ENCODE measurements at regions not wholly inside any gene's neighbourhood (a gene's known extent, or its start where the extent isn't known, plus 50 kb on each side); places are given as distances from the start of the nearest gene placed in this dataset.
"Not testable (repeated sequence)": the region's sequence is repeated elsewhere in the genome, so short reads cannot be mapped to it uniquely, and the experiment has no call there.

DNA sequence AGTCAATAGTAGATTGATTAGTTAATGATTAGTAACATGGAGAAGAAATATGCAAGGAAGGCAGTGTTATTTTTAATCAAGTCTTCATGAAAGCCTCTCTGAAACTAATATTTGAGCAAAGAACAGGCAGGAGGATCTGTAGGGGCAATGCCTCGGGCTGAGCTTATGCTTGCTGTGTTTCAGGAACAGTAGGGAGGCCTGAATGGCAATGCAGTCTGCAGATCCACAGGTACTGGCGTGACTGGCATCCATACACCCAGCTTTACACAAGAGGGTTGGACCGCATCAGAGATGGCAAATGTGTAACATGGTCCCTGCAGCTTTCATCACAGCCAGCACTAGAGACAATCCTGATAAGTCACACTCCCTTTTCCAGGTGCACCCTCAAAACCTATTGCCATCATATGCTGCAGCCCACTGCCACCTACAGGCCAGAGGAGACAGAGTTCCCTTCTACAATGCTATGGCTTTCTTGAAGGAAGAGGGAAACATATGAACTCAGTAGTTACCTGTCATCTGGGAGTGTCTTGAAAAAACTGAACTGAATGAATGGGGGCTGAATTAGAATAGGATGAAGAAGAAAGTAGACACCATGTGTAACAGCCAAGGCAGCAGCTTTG lies 582.4 kb upstream of the RAB6C start:
- DNase-seq, result peak; percentile 61
- peaks cover 21% of the 10 kb centered on the region for H3K4me1 Mint-ChIP-seq (ENCODE audit: low read depth, unreplicated experiment)

DNA sequence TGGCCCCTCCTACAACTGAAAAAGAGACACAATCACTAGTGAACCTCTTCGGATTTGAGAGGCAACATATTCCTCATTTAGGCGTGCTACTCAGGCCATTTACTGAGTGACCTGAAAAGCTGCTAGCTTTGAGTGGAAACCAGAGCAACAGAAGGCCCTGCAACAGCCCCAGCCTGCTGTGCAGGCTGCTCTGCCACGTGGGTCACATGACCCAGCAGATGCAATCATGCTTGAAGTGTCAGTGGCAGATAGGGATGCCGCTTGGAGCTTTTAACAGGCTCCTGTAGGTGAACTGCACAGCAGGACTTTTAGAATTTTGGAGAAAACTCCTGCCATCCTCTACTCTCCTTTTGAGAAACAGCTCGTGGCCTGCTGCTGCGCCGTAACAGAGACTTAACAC lies 578.6 kb upstream of the RAB6C start:
- peak overlapping the region; percentile 78 for H3K27ac Mint-ChIP-seq (ENCODE audit: unreplicated experiment)
- TF ChIP-seq, protein P1, sequence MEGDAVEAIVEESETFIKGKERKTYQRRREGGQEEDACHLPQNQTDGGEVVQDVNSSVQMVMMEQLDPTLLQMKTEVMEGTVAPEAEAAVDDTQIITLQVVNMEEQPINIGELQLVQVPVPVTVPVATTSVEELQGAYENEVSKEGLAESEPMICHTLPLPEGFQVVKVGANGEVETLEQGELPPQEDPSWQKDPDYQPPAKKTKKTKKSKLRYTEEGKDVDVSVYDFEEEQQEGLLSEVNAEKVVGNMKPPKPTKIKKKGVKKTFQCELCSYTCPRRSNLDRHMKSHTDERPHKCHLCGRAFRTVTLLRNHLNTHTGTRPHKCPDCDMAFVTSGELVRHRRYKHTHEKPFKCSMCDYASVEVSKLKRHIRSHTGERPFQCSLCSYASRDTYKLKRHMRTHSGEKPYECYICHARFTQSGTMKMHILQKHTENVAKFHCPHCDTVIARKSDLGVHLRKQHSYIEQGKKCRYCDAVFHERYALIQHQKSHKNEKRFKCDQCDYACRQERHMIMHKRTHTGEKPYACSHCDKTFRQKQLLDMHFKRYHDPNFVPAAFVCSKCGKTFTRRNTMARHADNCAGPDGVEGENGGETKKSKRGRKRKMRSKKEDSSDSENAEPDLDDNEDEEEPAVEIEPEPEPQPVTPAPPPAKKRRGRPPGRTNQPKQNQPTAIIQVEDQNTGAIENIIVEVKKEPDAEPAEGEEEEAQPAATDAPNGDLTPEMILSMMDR (IDR thresholded peaks at IDR 0.05; ENCODE audit: partially characterized antibody, unreplicated experiment), result no peak
- H3K9me3 Mint-ChIP-seq (ENCODE audit: unreplicated experiment), result peaks cover 4% of the 10 kb centered on the region
- H3K27me3 Mint-ChIP-seq (ENCODE audit: unreplicated experiment), result no peaks in the 10 kb centered on the region
- peak overlapping the region; percentile 36 for H3K4me3 Mint-ChIP-seq (ENCODE audit: unreplicated experiment)
- peaks cover 39% of the 10 kb centered on the region for H3K4me1 Mint-ChIP-seq (ENCODE audit: low read depth, unreplicated experiment)
- DNase-seq, result peak; percentile 64
- H3K36me3 Mint-ChIP-seq (ENCODE audit: unreplicated experiment), result no peaks in the 10 kb centered on the region

More for the DNA sequence above, 582.4 kb upstream of the RAB6C start:
- Mint-ChIP-seq H3K9me3 (ENCODE audit: unreplicated experiment) (peaks cover 4% of the 10 kb centered on the region), H3K4me3 (ENCODE audit: unreplicated experiment) (no peak overlapping the region), H3K36me3 (ENCODE audit: unreplicated experiment) (no peaks in the 10 kb centered on the region), H3K27me3 (ENCODE audit: unreplicated experiment) (no peaks in the 10 kb centered on the region), H3K27ac (ENCODE audit: unreplicated experiment) (no peak overlapping the region)
- TF ChIP-seq, protein P1 (IDR thresholded peaks at IDR 0.05; ENCODE audit: partially characterized antibody, unreplicated experiment), result peak; percentile 53

DNA sequence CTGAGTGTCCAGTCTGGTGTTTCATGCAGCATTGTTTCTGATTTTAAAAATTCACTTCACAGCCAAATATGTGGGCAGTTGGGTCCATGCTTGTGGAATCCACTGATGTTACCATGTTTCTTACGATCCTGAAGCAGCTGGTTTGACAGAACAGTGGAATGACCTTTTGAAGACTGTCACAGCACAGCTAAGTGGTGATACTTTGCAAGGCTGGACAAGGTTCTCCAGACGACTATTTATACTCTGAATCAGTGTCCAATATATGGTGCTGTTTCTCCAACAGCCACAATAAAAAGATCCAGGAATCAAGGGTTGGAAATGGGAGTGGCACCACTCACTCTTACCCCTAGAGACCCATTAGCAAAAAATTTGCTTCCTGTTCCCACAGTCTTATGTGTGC lies 577.4 kb upstream of the RAB6C start:
- Mint-ChIP-seq H3K36me3 (ENCODE audit: unreplicated experiment) (no peaks in the 10 kb centered on the region), H3K27me3 (ENCODE audit: unreplicated experiment) (no peaks in the 10 kb centered on the region), H3K9me3 (ENCODE audit: unreplicated experiment) (peaks cover 4% of the 10 kb centered on the region), H3K27ac (ENCODE audit: unreplicated experiment) (no peak overlapping the region), H3K4me3 (ENCODE audit: unreplicated experiment) (no peak overlapping the region), H3K4me1 (ENCODE audit: low read depth, unreplicated experiment) (peaks cover 39% of the 10 kb centered on the region)
- TF ChIP-seq, protein P1 (IDR thresholded peaks at IDR 0.05; ENCODE audit: partially characterized antibody, unreplicated experiment), result no peak
- no peak for DNase-seq

DNA sequence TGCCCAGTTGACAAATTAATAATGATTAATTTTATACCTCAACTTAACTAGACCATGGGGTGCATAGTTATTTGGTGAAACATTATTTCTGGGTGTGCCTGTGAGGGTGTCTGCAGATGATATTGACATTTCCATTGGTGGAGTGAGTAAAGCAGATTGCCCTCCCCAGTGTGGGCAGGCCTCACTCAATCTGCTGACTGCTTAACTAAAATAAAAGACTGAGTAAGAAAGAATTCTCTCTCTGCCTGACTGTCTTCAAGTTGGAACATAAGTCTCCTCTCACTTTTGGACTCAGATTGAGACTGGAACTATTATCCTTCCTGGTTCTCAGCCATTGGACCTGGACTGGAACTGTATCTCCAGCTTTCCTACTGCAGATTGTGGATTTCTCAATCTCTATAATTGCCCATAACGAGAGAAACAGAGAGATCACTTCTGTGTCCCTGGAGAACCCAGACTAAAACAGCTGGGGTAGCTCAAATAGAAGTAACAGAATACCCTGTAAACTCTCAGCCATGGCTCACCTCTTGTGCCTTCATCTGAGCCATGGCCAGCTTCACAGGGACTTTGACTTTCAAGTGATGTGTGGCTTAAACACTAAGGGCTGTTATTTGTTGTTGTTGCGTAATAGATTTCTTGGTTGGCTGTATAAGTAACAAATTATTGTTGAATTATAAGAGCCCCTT lies 575.3 kb upstream of the RAB6C start:
- peaks cover 2% of the 10 kb centered on the region for H3K9me3 Mint-ChIP-seq (ENCODE audit: unreplicated experiment)
- no peak overlapping the region for H3K4me3 Mint-ChIP-seq (ENCODE audit: unreplicated experiment)
- peaks cover 5% of the 10 kb centered on the region for H3K36me3 Mint-ChIP-seq (ENCODE audit: unreplicated experiment)
- no peak overlapping the region for H3K27ac Mint-ChIP-seq (ENCODE audit: unreplicated experiment)
- TF ChIP-seq, protein P1 (IDR thresholded peaks at IDR 0.05; ENCODE audit: partially characterized antibody, unreplicated experiment), result no peak
- H3K4me1 Mint-ChIP-seq (ENCODE audit: low read depth, unreplicated experiment), result peaks cover 31% of the 10 kb centered on the region
- no peaks in the 10 kb centered on the region for H3K27me3 Mint-ChIP-seq (ENCODE audit: unreplicated experiment)
- no peak for DNase-seq

DNA sequence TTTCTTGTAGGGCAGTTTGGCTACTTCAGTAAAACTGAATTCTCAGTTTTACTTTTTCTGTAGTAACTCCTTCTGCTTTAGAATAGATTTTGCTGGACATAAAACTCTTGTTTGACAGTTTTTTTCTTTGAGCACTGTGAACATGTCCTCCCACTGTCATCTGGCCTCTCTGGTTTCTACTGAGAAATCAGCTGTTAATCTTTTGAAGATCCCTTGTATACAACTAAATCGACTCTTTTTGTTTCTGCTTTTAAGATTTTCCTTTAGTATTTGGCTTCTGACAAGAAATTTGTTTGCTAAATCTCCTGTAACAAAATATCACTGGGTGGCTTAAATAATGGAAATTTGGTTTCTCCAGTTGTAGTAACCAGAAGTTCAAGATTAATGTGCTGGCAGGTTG lies 570.9 kb upstream of the RAB6C start:
- Mint-ChIP-seq H3K27ac (ENCODE audit: unreplicated experiment) (no peak overlapping the region), H3K4me3 (ENCODE audit: unreplicated experiment) (no peak overlapping the region), H3K27me3 (ENCODE audit: unreplicated experiment) (no peaks in the 10 kb centered on the region), H3K4me1 (ENCODE audit: low read depth, unreplicated experiment) (peaks cover 11% of the 10 kb centered on the region), H3K9me3 (ENCODE audit: unreplicated experiment) (no peaks in the 10 kb centered on the region), H3K36me3 (ENCODE audit: unreplicated experiment) (peaks cover 5% of the 10 kb centered on the region)
- DNase-seq, result no peak
- TF ChIP-seq, protein P1 (IDR thresholded peaks at IDR 0.05; ENCODE audit: partially characterized antibody, unreplicated experiment), result no peak

DNA sequence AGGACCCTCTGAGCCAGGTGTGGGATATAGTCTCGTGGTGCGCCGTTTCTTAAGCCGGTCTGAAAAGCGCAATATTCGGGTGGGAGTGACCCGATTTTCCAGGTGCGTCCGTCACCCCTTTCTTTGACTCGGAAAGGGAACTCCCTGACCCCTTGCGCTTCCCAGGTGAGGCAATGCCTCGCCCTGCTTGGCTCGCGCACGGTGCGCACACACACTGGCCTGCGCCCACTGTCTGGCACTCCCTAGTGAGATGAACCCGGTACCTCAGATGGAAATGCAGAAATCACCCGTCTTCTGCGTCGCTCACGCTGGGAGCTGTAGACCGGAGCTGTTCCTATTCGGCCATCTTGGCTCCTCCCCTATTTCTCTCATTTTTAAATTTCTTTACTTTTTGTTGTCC lies 562.4 kb upstream of the RAB6C start:
- not testable (repeated sequence) for H3K9me3 Mint-ChIP-seq (ENCODE audit: unreplicated experiment); H3K4me3 Mint-ChIP-seq (ENCODE audit: unreplicated experiment); H3K27ac Mint-ChIP-seq (ENCODE audit: unreplicated experiment); H3K27me3 Mint-ChIP-seq (ENCODE audit: unreplicated experiment); H3K4me1 Mint-ChIP-seq (ENCODE audit: low read depth, unreplicated experiment); DNase-seq
- H3K36me3 Mint-ChIP-seq (ENCODE audit: unreplicated experiment), result peaks cover 12% of the 10 kb centered on the region

Data from glutamatergic neuron (in vitro differentiated cells).